Osteoblast (primary cell): ENCODE measurements at regions not wholly inside any gene's neighbourhood (a gene's known extent, or its start where the extent isn't known, plus 50 kb on each side); places are given as distances from the start of the nearest gene placed in this dataset.
"Not testable (repeated sequence)": the region's sequence is repeated elsewhere in the genome, so short reads cannot be mapped to it uniquely, and the experiment has no call there.

Experiments
- DNase-seq: peaks from one replicate; pipeline ENCODE4 v3.0.0; 2011; ENCODE audit warnings: low spot score, mixed read lengths; ENCODE audit not compliant: insufficient read length; ENCODE audit errors: missing footprints
- H2AFZ ChIP-seq: 2 replicates; pipeline ENCODE4 v1.6.0; 2011; ENCODE audit warnings: mild to moderate bottlenecking, low read length
- H3K27ac ChIP-seq: 2 replicates; pipeline ENCODE4 v1.5.1; 2011; ENCODE audit warnings: mild to moderate bottlenecking, low read depth, low read length, moderate library complexity
- H3K27me3 ChIP-seq: 2 replicates; pipeline ENCODE4 v1.6.0; 2012; ENCODE audit warnings: mild to moderate bottlenecking, control low read depth, inconsistent platforms, low read length, moderate library complexity; ENCODE audit not compliant: insufficient read depth
- H3K36me3 ChIP-seq: 2 replicates; pipeline ENCODE4 v1.5.1; 2011; ENCODE audit warnings: mild to moderate bottlenecking, low read length, control low read depth, moderate library complexity; ENCODE audit not compliant: insufficient read depth
- H3K4me1 ChIP-seq: 2 replicates; pipeline ENCODE4 v1.5.1; 2011; ENCODE audit warnings: mild to moderate bottlenecking, low read length, control low read depth, moderate library complexity; ENCODE audit not compliant: insufficient read depth
- H3K4me2 ChIP-seq: 2 replicates; pipeline ENCODE4 v1.6.0; 2011; ENCODE audit warnings: mild to moderate bottlenecking, low read length; ENCODE audit not compliant: insufficient read depth
- H3K4me3 ChIP-seq: fragments of 200-600 bp; sonication (generic); 3 replicates; pipeline ENCODE4 v1.5.1; 2012; ENCODE audit warnings: mild to moderate bottlenecking, low read length, inconsistent platforms; ENCODE audit not compliant: insufficient read depth
- H3K79me2 ChIP-seq: 2 replicates; pipeline ENCODE4 v1.6.0; 2012; ENCODE audit warnings: mild to moderate bottlenecking, low read length, control low read depth, inconsistent platforms; ENCODE audit not compliant: insufficient read depth
- H3K9me3 ChIP-seq: 2 replicates; pipeline ENCODE4 v1.5.1; 2011; ENCODE audit warnings: low read depth, low read length, control low read depth
- H4K20me1 ChIP-seq: 2 replicates; pipeline ENCODE4 v1.6.0; 2012; ENCODE audit warnings: mild to moderate bottlenecking, low read length, control low read depth; ENCODE audit not compliant: insufficient read depth
- TF ChIP-seq, protein P1 (sequence below): IDR thresholded peaks from 2 replicates; pipeline ENCODE4 v1.5.1; 2011; ENCODE audit warnings: mild to moderate bottlenecking, low read depth, low read length, moderate library complexity; ENCODE audit errors: extremely low read depth

DNA sequence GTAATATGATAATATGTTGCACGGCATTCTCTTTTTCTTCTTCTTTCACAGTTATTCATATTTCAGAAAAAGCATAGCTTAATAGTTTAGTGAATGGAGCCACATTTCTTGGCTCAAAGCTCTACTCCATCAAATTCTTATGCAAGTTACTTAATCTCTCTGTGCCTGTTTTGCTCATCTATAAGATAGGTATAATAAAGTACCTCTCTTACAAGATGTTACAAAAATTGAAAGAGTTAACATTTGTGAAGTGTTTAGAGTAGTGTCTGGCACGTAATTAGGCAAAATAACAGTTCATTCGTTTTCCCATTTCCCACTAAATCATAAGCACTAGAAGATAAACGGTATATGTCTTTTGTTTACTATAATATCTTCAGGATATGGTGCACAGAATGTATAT, 1304.4 kb upstream of the EYS start:
- no peak overlapping the region for H3K4me2 ChIP-seq
- TF ChIP-seq, protein P1, sequence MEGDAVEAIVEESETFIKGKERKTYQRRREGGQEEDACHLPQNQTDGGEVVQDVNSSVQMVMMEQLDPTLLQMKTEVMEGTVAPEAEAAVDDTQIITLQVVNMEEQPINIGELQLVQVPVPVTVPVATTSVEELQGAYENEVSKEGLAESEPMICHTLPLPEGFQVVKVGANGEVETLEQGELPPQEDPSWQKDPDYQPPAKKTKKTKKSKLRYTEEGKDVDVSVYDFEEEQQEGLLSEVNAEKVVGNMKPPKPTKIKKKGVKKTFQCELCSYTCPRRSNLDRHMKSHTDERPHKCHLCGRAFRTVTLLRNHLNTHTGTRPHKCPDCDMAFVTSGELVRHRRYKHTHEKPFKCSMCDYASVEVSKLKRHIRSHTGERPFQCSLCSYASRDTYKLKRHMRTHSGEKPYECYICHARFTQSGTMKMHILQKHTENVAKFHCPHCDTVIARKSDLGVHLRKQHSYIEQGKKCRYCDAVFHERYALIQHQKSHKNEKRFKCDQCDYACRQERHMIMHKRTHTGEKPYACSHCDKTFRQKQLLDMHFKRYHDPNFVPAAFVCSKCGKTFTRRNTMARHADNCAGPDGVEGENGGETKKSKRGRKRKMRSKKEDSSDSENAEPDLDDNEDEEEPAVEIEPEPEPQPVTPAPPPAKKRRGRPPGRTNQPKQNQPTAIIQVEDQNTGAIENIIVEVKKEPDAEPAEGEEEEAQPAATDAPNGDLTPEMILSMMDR: no peak
- no peak overlapping the region for H3K4me3 ChIP-seq
- H3K36me3 ChIP-seq: no peaks in the 10 kb centered on the region
- no peaks in the 10 kb centered on the region for H3K27me3 ChIP-seq
- H4K20me1 ChIP-seq: no peaks in the 10 kb centered on the region
- peaks cover 4% of the 10 kb centered on the region for H3K9me3 ChIP-seq
- no peak overlapping the region for H3K27ac ChIP-seq
- H3K79me2 ChIP-seq: no peaks in the 10 kb centered on the region
- H3K4me1 ChIP-seq: no peaks in the 10 kb centered on the region
- H2AFZ ChIP-seq: no peak overlapping the region
- no peak for DNase-seq

DNA sequence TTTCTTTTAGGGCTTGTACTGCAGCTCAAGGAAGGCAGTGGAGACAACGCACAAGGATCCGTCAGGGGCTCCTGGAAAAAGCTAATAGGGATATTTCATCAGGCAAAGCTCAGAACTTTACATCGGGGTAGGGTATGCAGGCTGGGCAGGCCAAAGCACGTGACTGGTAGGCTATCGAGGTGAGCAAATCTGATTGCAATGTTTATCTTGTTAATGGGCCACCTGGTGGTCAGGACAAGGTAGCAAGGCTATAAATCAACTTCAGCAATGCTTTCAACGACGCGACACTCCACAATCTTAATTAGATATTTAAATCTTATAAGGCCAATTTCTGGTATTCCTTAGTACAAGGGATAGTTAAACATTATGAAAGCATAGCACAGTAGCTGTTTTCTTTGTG, 1302.8 kb upstream of the EYS start:
- Histone ChIP-seq H4K20me1 (no peaks in the 10 kb centered on the region), H3K4me1 (no peaks in the 10 kb centered on the region), H3K4me3 (no peak overlapping the region), H3K9me3 (peaks cover 4% of the 10 kb centered on the region), H2AFZ (no peak overlapping the region), H3K36me3 (no peaks in the 10 kb centered on the region), H3K79me2 (no peaks in the 10 kb centered on the region), H3K4me2 (no peak overlapping the region), H3K27ac (no peak overlapping the region), H3K27me3 (no peaks in the 10 kb centered on the region)
- TF ChIP-seq, protein P1: no peak
- DNase-seq: no peak

DNA sequence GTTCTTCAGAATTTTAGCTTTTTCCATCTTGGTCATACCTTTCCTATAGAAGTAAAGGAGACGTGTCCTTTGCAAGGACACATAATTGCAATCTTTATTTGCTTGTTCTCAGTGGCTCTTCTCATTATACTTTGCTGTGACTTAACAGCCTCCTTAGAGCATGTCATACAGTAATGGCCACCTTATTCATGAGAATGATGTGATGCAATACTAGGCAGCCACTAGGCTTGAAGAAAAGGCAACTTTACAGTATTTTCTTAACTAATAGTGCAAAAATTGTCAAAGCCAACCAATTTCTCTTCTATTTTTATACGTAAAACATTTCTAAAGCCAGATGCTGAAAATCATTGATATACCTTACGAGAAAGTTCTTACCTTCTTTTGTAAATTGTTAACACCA, 1296.8 kb upstream of the EYS start:
- Histone ChIP-seq H3K27ac (no peak overlapping the region), H3K4me1 (no peaks in the 10 kb centered on the region), H2AFZ (no peak overlapping the region), H3K79me2 (no peaks in the 10 kb centered on the region), H3K4me2 (no peak overlapping the region), H4K20me1 (no peaks in the 10 kb centered on the region), H3K27me3 (no peaks in the 10 kb centered on the region), H3K9me3 (no peaks in the 10 kb centered on the region), H3K4me3 (no peak overlapping the region), H3K36me3 (no peaks in the 10 kb centered on the region)
- no peak for DNase-seq
- TF ChIP-seq, protein P1: no peak

DNA sequence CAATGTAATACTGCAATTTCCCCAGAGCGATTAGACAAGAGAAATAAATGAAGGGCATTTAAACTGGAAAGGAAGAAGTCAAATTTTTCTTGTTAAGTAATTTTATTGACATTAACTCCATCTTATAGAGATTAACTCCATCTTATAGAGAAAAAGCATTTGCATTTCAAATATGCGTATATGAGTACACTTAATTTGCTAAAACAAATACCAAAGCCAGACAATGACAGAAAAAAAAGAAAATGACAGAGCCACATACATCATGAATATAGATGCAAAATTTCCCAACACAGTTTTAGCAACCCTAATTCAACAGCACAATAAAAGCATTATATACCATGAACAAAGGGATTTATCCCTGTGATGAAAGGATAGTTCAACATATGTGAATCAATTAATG, 1293.1 kb upstream of the EYS start:
- H3K27me3 ChIP-seq: no peaks in the 10 kb centered on the region
- TF ChIP-seq, protein P1: no peak

DNA sequence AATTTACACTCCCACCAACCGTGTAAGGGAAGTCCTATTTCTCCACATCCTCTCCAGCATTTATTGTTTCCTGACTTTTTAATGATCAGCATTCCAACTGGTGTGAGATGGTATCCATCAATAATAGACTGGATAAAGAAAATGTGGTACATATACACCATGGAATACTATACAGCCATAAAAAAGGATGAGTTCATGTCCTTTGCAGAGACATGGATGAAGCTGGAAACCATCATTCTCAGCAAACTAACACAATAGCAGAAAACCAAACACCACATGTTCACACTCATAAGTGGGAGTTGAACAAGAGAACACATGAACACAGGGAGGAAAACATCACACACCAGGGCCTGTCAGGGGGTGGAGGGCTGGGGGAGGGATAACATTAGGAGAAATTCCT, 1290.6 kb upstream of the EYS start:
- not testable (repeated sequence) for H3K9me3 ChIP-seq

More for the DNA sequence above, 1293.1 kb upstream of the EYS start:
- no peak for DNase-seq
- Histone ChIP-seq H3K4me2 (no peak overlapping the region), H3K36me3 (no peaks in the 10 kb centered on the region), H3K4me3 (no peak overlapping the region), H3K79me2 (no peaks in the 10 kb centered on the region), H4K20me1 (no peaks in the 10 kb centered on the region), H2AFZ (no peak overlapping the region), H3K9me3 (no peaks in the 10 kb centered on the region), H3K27ac (no peak overlapping the region), H3K4me1 (no peaks in the 10 kb centered on the region)

More for the DNA sequence above, 1290.6 kb upstream of the EYS start:
- H4K20me1 ChIP-seq, DNase-seq, H3K27me3 ChIP-seq, H3K4me3 ChIP-seq, H3K79me2 ChIP-seq, H3K4me2 ChIP-seq, H2AFZ ChIP-seq, H3K4me1 ChIP-seq, H3K27ac ChIP-seq, H3K36me3 ChIP-seq: not testable (repeated sequence)
